H1 (cell line): ENCODE measurements at regions not wholly inside any gene's neighbourhood (a gene's known extent, or its start where the extent isn't known, plus 50 kb on each side); places are given as distances from the start of the nearest gene placed in this dataset.

Experiments
- CTCF ChIA-PET: fragments of 300-600 bp; sonication (Branson Sonifier 250); formaldehyde crosslinking; loops from one replicate; lab custom pipeline; 2021; ENCODE audit not compliant: partially characterized antibody; lab: Charles Lee
- POLR2A ChIA-PET: fragments of 300-600 bp; sonication (Branson Sonifier 250); formaldehyde crosslinking; loops from one replicate; lab custom pipeline; 2021; ENCODE audit warnings: inconsistent platforms; ENCODE audit not compliant: partially characterized antibody; lab: Charles Lee
- DNase-seq, 2 experiments: peaks; one replicate each; pipeline versions ENCODE4 v3.0.0 to v3.0.0-alpha.2; 2010 to 2022; ENCODE audit warnings: low spot score in 2 of 2, low read depth in 1 of 2, mixed read lengths in 1 of 2
- FAIRE-seq: peaks from 2 replicates; lab custom pipeline; 2011; peaks lifted over from hg19 to GRCh38; lab: Jason Lieb, UNC
- H2AFZ ChIP-seq: 2 replicates; pipeline ENCODE4 v1.8.1; 2012; ENCODE audit warnings: low read length, inconsistent platforms
- H2AK5ac ChIP-seq: 2 replicates; pipeline ENCODE4 v1.6.1; 2013; ENCODE audit warnings: low read depth, low read length
- H2BK120ac ChIP-seq: replicated peaks from 2 replicates; pipeline ENCODE3; 2013; ENCODE audit warnings: low read depth, low read length, inconsistent platforms
- H2BK12ac ChIP-seq: 2 replicates; pipeline ENCODE4 v1.6.1; 2013; ENCODE audit warnings: low read depth, low read length
- H2BK15ac ChIP-seq: 2 replicates; pipeline ENCODE4 v1.6.1; 2013; ENCODE audit warnings: low read length
- H2BK20ac ChIP-seq: 2 replicates; pipeline ENCODE4 v1.6.1; 2013; ENCODE audit warnings: low read length
- H2BK5ac ChIP-seq: 2 replicates; pipeline ENCODE4 v1.6.1; 2013; ENCODE audit warnings: low read depth, low read length
- H3K14ac ChIP-seq: 2 replicates; pipeline ENCODE4 v1.6.1; 2013; ENCODE audit warnings: inconsistent platforms; ENCODE audit not compliant: insufficient read length
- H3K18ac ChIP-seq: 2 replicates; pipeline ENCODE4 v1.6.1; 2013; ENCODE audit warnings: low read length; ENCODE audit errors: extremely low read depth
- H3K23ac ChIP-seq: 2 replicates; pipeline ENCODE4 v1.6.1; 2013; ENCODE audit warnings: inconsistent platforms; ENCODE audit not compliant: insufficient read length
- H3K23me2 ChIP-seq: 2 replicates; pipeline ENCODE4 v1.6.1; 2013; ENCODE audit warnings: low read depth, low read length
- H3K27ac ChIP-seq: 2 replicates; pipeline ENCODE4 v1.6.1; 2011; ENCODE audit warnings: low read depth, low read length, inconsistent platforms
- H3K27me3 ChIP-seq, 4 experiments: replicated peaks in 1 of 4; 1 replicate in 1 of 4; 2 replicates in 3 of 4; pipeline versions ENCODE4 v1.6.1 to v1.8.1; 2011 to 2013; ENCODE audit warnings: low read length in 3 of 4, mild to moderate bottlenecking in 3 of 4, inconsistent platforms in 2 of 4, mixed read lengths in 2 of 4, moderate library complexity in 1 of 4; ENCODE audit not compliant: control insufficient read depth in 3 of 4, insufficient read depth in 3 of 4; ENCODE audit errors: extremely low read depth in 1 of 4
- H3K36me3 ChIP-seq, 4 experiments: 2 replicates each; pipeline versions ENCODE4 v1.6.1 to v1.8.1; 2011 to 2013; ENCODE audit warnings: mild to moderate bottlenecking in 4 of 4, low read length in 3 of 4, moderate library complexity in 2 of 4, control low read depth in 1 of 4, inconsistent platforms in 1 of 4; ENCODE audit not compliant: insufficient read depth in 4 of 4, control insufficient read depth in 2 of 4
- H3K4ac ChIP-seq: replicated peaks from 2 replicates; pipeline ENCODE3; 2013; ENCODE audit warnings: low read length, low read depth, mixed read lengths, inconsistent platforms; ENCODE audit not compliant: insufficient read length
- H3K4me1 ChIP-seq, 4 experiments: replicated peaks in 1 of 4; 1 replicate in 1 of 4; 2 replicates in 3 of 4; pipeline versions ENCODE4 v1.6.1 to v1.8.1; 2011 to 2013; ENCODE audit warnings: low read length in 3 of 4, inconsistent platforms in 2 of 4, mixed read lengths in 1 of 4; ENCODE audit not compliant: insufficient read depth in 4 of 4, control insufficient read depth in 3 of 4
- H3K4me2 ChIP-seq, 2 experiments: 2 replicates each; pipeline versions ENCODE4 v1.6.1 to v1.8.1; 2011 to 2013; ENCODE audit warnings: low read depth in 2 of 2, low read length in 2 of 2, control low read depth in 1 of 2, inconsistent platforms in 1 of 2, mild to moderate bottlenecking in 1 of 2; ENCODE audit not compliant: insufficient read depth in 1 of 2
- H3K4me3 ChIP-seq, 4 experiments: fragments of 200-600, 300-600 bp in 1 of 4; sonication (generic), shearing (Covaris generic), sonication (Bioruptor Twin) in 1 of 4; 2 replicates each; pipeline versions ENCODE4 v1.5.1 to v1.8.1; 2011 to 2016; ENCODE audit warnings: low read length in 4 of 4, low read depth in 3 of 4, control low read depth in 2 of 4, inconsistent platforms in 2 of 4, mild to moderate bottlenecking in 2 of 4, mixed read lengths in 1 of 4, moderate library complexity in 1 of 4; ENCODE audit not compliant: insufficient read depth in 2 of 4; ENCODE audit errors: extremely low read depth in 1 of 4
- H3K56ac ChIP-seq: replicated peaks from 2 replicates; pipeline ENCODE3; 2013; ENCODE audit warnings: low read depth, mild to moderate bottlenecking, mixed read lengths, low read length, inconsistent platforms; ENCODE audit not compliant: insufficient read length
- H3K79me1 ChIP-seq: 2 replicates; pipeline ENCODE4 v1.6.1; 2013; ENCODE audit warnings: low read depth, low read length, control low read depth
- H3K79me2 ChIP-seq, 2 experiments: 2 replicates each; pipeline versions ENCODE4 v1.6.1 to v1.8.1; 2012 to 2013; ENCODE audit warnings: low read length in 2 of 2, mild to moderate bottlenecking in 2 of 2, inconsistent platforms in 1 of 2; ENCODE audit not compliant: insufficient read depth in 2 of 2, control insufficient read depth in 1 of 2
- H3K9ac ChIP-seq, 4 experiments: replicated peaks in 1 of 4; 1 replicate in 1 of 4; 2 replicates in 3 of 4; pipeline versions ENCODE4 v1.6.1 to v1.8.1; 2011 to 2013; ENCODE audit warnings: low read depth in 3 of 4, low read length in 3 of 4, control low read depth in 2 of 4, mild to moderate bottlenecking in 2 of 4, moderate library complexity in 2 of 4, inconsistent platforms in 1 of 4; ENCODE audit errors: extremely low read depth in 1 of 4
- H3K9me3 ChIP-seq, 2 experiments: 2 replicates each; pipeline versions ENCODE4 v1.6.1 to v1.8.1; 2012 to 2013; ENCODE audit warnings: mild to moderate bottlenecking in 2 of 2, moderate library complexity in 2 of 2, control low read depth in 1 of 2, inconsistent platforms in 1 of 2, low read depth in 1 of 2, low read length in 1 of 2, mixed read lengths in 1 of 2; ENCODE audit not compliant: insufficient read depth in 2 of 2
- H4K20me1 ChIP-seq, 2 experiments: replicated peaks in 1 of 2; 2 replicates each; pipeline versions ENCODE3 to v1.8.1; 2011 to 2013; ENCODE audit warnings: inconsistent platforms in 2 of 2, low read length in 2 of 2, mild to moderate bottlenecking in 1 of 2; ENCODE audit not compliant: insufficient read depth in 2 of 2, control insufficient read depth in 1 of 2
- H4K5ac ChIP-seq: 2 replicates; pipeline ENCODE4 v1.6.1; 2013; ENCODE audit warnings: low read length, low read depth, mixed read lengths, inconsistent platforms; ENCODE audit not compliant: insufficient read length
- H4K8ac ChIP-seq: 2 replicates; pipeline ENCODE4 v1.8.0; 2013; ENCODE audit warnings: mild to moderate bottlenecking, moderate library complexity, low read length, inconsistent platforms; ENCODE audit not compliant: insufficient read depth; ENCODE audit errors: extremely low read depth
- H4K91ac ChIP-seq: replicated peaks from 2 replicates; pipeline ENCODE3; 2013; ENCODE audit warnings: low read length, mixed read lengths, inconsistent platforms; ENCODE audit not compliant: insufficient read length
- EP300 ChIP-seq, 2 experiments: IDR thresholded peaks; 1 replicate in 1 of 2; 2 replicates in 1 of 2; pipeline ENCODE4 v1.6.1; 2011 to 2012; ENCODE audit warnings: low read depth in 2 of 2, low read length in 2 of 2, mild to moderate bottlenecking in 2 of 2, borderline replicate concordance in 1 of 2, inconsistent platforms in 1 of 2, moderate library complexity in 1 of 2
- GTF2F1 ChIP-seq: IDR thresholded peaks from 2 replicates; pipeline ENCODE4 v1.6.1; 2012; ENCODE audit warnings: low read depth, low read length, improper control_type of control experiment, borderline replicate concordance
- KDM1A ChIP-seq: fragments of 200-600, 300-600 bp; sonication (generic); IDR thresholded peaks from 2 replicates; pipeline ENCODE4 v1.7.1; 2016; ENCODE audit warnings: mild to moderate bottlenecking, low read length, borderline replicate concordance
- NRF1 ChIP-seq: IDR thresholded peaks from 2 replicates; pipeline ENCODE4 v1.6.1; 2011; ENCODE audit warnings: mild to moderate bottlenecking, low read depth, low read length, improper control_type of control experiment
- PHF8 ChIP-seq: fragments of 200-600 bp; sonication (generic); conservative IDR thresholded peaks from 2 replicates; pipeline ENCODE4 v1.7.1; 2012; ENCODE audit warnings: low read depth, mild to moderate bottlenecking, inconsistent platforms, low read length, moderate library complexity
- SRF ChIP-seq: IDR thresholded peaks from 2 replicates; pipeline ENCODE4 v1.6.1; 2011; ENCODE audit warnings: mild to moderate bottlenecking, low read depth, low read length, moderate library complexity
- SUZ12 ChIP-seq: fragments of 200-600 bp; sonication (generic); IDR thresholded peaks from 2 replicates; pipeline ENCODE4 v1.6.1; 2012; ENCODE audit warnings: mild to moderate bottlenecking, inconsistent platforms, low read length, moderate library complexity, mixed read lengths
- TAF7 ChIP-seq: optimal IDR thresholded peaks from 2 replicates; pipeline ENCODE3; 2011; ENCODE audit warnings: low read depth, mild to moderate bottlenecking, inconsistent platforms, low read length, moderate library complexity, borderline replicate concordance
- YY1 ChIP-seq: IDR thresholded peaks from 2 replicates; pipeline ENCODE4 v1.6.1; 2011; ENCODE audit warnings: low read depth, mild to moderate bottlenecking, low read length
- ZNF274 ChIP-seq: IDR thresholded peaks from 2 replicates; pipeline ENCODE4 v1.7.0; 2012; ENCODE audit warnings: low read length, borderline replicate concordance; ENCODE audit errors: extremely low read depth
- WGBS, 2 experiments: shearing (Covaris generic) in 1 of 2; methylation state at CpG; one replicate each; pipeline versions ENCODE4 v1.1.6 to v1.1.7; 2013 to 2015; ENCODE audit warnings: low lambda C conversion rate in 2 of 2, mixed read lengths in 2 of 2, inconsistent platforms in 1 of 2, low coverage in 1 of 2, missing lambda C conversion rate in 1 of 2; ENCODE audit not compliant: insufficient replicate concordance in 2 of 2, insufficient coverage in 1 of 2, insufficient read length in 1 of 2; ENCODE audit errors: extremely low coverage in 1 of 2, missing lambda C conversion rate in 1 of 2; 5-methylcytosine and 5-hydroxymethylcytosine counted together
- TF ChIP-seq, protein P1 (sequence below): IDR thresholded peaks from 2 replicates; pipeline ENCODE4 v1.6.1; 2011; ENCODE audit warnings: low read length, improper control_type of control experiment
- TF ChIP-seq, protein P2 (sequence below): IDR thresholded peaks from 2 replicates; pipeline ENCODE4 v1.6.1; 2012; ENCODE audit warnings: low read length, inconsistent platforms

DNA sequence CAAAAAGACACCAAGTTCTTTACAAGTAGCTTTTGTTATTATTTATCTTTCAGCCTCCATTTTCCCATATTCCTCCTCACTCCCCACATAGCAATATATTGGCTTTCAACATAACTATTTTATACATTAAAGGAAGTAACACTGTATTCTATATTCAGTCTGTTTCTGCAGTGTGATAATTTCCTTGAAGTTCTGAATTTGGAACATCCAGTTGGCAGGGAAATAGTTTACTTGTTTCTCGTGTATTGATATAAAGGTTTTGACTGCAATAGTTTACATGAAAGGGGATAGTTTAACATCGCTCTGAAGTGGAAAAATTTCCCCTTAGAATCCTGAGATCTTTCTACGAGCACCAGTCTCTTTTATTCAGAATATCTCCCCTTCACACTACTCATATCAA is 341.5 kb upstream of the ANO3 start:
- POLR2A ChIA-PET, result no interaction called here
- FAIRE-seq, result no peak
- H3K56ac ChIP-seq, result no peak overlapping the region
- H3K23me2 ChIP-seq, result no peaks in the 10 kb centered on the region
- CTCF ChIA-PET, result interaction anchor here (1.5 to 2.0 kb wide), 2 partner anchors 9 to 297 kb away, joined by 4 to 10 read pairs; no protein-coding TSS in a partner anchor
- no peak overlapping the region for H3K4me3 ChIP-seq
- no peak overlapping the region for H2AFZ ChIP-seq
- H2BK15ac ChIP-seq, result no peak overlapping the region
- H4K5ac ChIP-seq, result no peak overlapping the region
- H3K9me3 ChIP-seq, result no peaks in the 10 kb centered on the region
- H2BK120ac ChIP-seq, result no peak overlapping the region
- H3K4me2 ChIP-seq, result no peak overlapping the region
- no peaks in the 10 kb centered on the region for H4K20me1 ChIP-seq
- no peaks in the 10 kb centered on the region for H3K4me1 ChIP-seq
- no peaks in the 10 kb centered on the region for H3K27me3 ChIP-seq
- H2BK12ac ChIP-seq, result no peak overlapping the region
- H3K79me1 ChIP-seq, result no peaks in the 10 kb centered on the region
- H2BK20ac ChIP-seq, result no peak overlapping the region
- H3K36me3 ChIP-seq, result no peaks in the 10 kb centered on the region
- H3K23ac ChIP-seq, result no peak overlapping the region
- no peak overlapping the region for H3K9ac ChIP-seq
- no peak overlapping the region for H2BK5ac ChIP-seq
- no peak overlapping the region for H3K27ac ChIP-seq
- H3K4ac ChIP-seq, result no peak overlapping the region
- DNase-seq, result no peak
- no peak overlapping the region for H4K8ac ChIP-seq
- no peaks in the 10 kb centered on the region for H3K79me2 ChIP-seq
- H4K91ac ChIP-seq, result no peak overlapping the region
- WGBS, 2 experiments, result 97% methylated on average over 3 of the region's 3 CpGs; no CpG with 5 or more reads in 1 of the 2 experiments
- no peak overlapping the region for H2AK5ac ChIP-seq
- H3K14ac ChIP-seq, result no peak overlapping the region
- no peak overlapping the region for H3K18ac ChIP-seq
- TF ChIP-seq EP300 (IDR thresholded peaks at IDR 0.05; ENCODE audit: borderline replicate concordance in 1 of 2, low read depth in 2 of 2, low read length in 2 of 2) (no peak), GTF2F1 (no peak), ZNF274 (no peak), SRF (no peak), PHF8 (no peak), KDM1A (no peak), TAF7 (no peak), NRF1 (no peak), YY1 (no peak), SUZ12 (no peak)
- TF ChIP-seq, protein P1, sequence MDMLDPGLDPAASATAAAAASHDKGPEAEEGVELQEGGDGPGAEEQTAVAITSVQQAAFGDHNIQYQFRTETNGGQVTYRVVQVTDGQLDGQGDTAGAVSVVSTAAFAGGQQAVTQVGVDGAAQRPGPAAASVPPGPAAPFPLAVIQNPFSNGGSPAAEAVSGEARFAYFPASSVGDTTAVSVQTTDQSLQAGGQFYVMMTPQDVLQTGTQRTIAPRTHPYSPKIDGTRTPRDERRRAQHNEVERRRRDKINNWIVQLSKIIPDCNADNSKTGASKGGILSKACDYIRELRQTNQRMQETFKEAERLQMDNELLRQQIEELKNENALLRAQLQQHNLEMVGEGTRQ, result no peak
- TF ChIP-seq, protein P2, sequence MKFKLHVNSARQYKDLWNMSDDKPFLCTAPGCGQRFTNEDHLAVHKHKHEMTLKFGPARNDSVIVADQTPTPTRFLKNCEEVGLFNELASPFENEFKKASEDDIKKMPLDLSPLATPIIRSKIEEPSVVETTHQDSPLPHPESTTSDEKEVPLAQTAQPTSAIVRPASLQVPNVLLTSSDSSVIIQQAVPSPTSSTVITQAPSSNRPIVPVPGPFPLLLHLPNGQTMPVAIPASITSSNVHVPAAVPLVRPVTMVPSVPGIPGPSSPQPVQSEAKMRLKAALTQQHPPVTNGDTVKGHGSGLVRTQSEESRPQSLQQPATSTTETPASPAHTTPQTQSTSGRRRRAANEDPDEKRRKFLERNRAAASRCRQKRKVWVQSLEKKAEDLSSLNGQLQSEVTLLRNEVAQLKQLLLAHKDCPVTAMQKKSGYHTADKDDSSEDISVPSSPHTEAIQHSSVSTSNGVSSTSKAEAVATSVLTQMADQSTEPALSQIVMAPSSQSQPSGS, result no peak
